WI38 (cell line): ENCODE measurements at regions not wholly inside any gene's neighbourhood (a gene's known extent, or its start where the extent isn't known, plus 50 kb on each side); places are given as distances from the start of the nearest gene placed in this dataset.

ENCODE experiments used
- H3K4me3 ChIP-seq: 2 replicates; pipeline ENCODE4 v1.5.1; 2011; ENCODE audit warnings: low read depth, mild to moderate bottlenecking, control low read depth, low read length
- TF ChIP-seq, protein P1 (sequence below): IDR thresholded peaks from 2 replicates; pipeline ENCODE4 v1.5.1; 2012; ENCODE audit warnings: low read depth, mild to moderate bottlenecking, control low read depth, low read length

DNA sequence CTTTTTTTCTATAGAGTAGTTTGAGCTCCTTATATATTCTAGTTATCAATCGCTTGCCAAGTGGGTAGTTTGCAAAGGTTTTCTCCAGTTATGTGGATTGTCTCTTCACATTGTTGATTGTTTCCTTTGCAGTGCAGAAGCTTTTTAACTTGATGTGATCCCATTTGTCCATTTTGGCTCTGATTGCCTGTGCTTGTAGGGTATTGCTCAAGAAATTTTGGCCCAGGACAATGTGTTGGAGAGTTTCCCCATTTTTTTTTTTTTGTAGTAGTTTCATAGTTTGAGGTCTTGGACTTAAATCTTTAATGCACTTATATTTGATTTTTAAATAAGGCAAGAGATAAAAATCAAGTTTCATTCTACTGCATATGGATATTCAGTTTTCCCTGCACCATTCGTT, 774.8 kb upstream of the ADAMTS5 start:
- TF ChIP-seq, protein P1, sequence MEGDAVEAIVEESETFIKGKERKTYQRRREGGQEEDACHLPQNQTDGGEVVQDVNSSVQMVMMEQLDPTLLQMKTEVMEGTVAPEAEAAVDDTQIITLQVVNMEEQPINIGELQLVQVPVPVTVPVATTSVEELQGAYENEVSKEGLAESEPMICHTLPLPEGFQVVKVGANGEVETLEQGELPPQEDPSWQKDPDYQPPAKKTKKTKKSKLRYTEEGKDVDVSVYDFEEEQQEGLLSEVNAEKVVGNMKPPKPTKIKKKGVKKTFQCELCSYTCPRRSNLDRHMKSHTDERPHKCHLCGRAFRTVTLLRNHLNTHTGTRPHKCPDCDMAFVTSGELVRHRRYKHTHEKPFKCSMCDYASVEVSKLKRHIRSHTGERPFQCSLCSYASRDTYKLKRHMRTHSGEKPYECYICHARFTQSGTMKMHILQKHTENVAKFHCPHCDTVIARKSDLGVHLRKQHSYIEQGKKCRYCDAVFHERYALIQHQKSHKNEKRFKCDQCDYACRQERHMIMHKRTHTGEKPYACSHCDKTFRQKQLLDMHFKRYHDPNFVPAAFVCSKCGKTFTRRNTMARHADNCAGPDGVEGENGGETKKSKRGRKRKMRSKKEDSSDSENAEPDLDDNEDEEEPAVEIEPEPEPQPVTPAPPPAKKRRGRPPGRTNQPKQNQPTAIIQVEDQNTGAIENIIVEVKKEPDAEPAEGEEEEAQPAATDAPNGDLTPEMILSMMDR, result no peak
- no peak overlapping the region for H3K4me3 ChIP-seq

DNA sequence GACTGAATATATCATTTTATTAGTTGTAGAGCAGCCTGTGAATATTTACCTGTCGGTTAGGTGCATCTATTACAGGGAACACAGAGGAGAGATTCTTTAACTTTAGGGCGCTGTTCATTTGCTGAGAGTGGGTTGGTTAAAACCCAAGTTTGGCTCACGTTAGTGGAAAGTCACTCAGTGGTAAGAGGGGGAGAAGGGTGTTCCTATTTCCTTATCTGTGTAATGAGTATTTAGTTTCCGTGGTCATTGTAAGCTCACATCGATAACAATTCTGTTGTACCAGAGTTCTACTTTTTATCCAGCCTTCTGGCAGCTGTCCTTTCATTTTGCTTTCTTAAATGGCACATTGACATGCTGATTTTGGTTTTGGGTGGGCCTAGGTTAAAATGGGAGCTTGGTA, 773.2 kb upstream of the ADAMTS5 start:
- H3K4me3 ChIP-seq, result no peak overlapping the region
- TF ChIP-seq, protein P1, result no peak

DNA sequence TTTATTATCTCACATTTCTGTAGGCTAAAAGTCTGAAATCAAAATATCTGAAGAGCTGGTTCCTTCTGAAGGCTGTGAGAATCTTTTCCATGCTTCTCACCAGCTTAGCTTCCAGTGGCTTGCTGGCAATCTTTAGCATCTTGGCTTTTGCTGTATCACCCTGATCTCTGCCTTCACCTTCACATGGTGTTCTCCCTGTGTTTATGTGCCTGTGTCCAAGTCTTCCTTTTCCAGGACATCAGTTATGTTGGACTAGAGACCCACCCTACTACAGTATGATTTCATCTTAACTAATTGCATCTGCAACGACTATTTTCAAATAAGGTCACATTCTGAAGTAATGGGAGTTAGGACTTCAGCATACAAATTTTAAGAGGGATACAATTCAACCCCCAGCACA, 772.3 kb upstream of the ADAMTS5 start:
- no peak overlapping the region for H3K4me3 ChIP-seq
- TF ChIP-seq, protein P1, result no peak

DNA sequence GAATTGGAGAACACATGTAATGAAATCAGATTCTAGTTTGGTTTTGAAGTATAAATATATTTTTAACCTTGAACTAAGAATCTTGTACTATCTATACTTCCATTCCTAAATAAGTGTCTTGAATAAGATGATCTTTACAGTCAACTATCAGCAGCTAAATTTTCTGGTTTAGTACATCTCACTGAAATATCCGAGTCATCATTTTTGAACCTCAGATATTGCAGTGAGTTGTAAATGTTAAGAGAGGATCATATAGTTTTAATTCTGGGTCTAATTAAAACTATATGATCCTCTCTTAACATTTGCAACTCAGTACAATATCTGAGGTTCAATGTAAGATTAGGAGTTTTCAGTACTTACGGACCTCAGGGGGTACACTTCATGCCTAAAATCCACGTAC, 768.8 kb upstream of the ADAMTS5 start:
- H3K4me3 ChIP-seq, result no peak overlapping the region
- TF ChIP-seq, protein P1, result no peak

DNA sequence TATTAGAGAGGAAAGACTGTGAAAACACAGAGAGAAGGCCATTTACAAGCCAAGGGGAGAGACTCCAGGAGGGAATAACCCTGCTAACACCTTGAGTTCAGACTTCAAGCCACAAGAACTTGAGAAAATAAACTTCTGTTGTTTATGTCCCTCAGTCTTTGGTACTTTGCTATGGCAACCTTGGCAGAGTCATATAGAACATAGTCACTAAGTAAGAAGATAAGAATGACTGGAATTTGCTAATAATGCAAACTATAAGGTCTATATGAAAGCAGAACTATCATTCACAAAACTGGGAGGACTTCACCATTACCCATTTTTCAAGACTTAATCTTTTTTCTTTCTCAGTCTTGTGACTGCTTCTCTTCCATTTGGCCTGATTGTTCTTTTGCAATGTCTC, 767.3 kb upstream of the ADAMTS5 start:
- TF ChIP-seq, protein P1, result no peak

DNA sequence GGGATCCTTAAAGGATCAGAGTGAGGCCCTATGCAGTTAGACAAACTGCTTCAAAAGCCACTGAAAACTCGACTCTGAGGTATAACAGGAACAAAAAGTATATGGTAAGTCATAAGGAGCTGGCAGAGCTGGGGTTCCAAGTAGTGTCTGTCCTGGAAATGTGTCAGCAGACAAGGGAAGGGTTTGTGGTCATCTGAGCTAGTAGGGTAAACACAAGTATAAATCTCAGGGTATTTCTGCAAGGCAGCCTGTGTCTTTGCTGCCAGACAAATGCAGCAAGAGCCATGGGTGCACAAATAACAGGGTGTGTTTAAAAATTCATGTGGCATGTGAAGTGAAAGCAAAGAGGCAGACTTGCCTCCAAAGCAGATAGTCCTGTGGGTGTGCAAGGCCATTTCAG, 759.0 kb upstream of the ADAMTS5 start:
- TF ChIP-seq, protein P1, result no peak

More for the DNA sequence above, 767.3 kb upstream of the ADAMTS5 start:
- no peak overlapping the region for H3K4me3 ChIP-seq

DNA sequence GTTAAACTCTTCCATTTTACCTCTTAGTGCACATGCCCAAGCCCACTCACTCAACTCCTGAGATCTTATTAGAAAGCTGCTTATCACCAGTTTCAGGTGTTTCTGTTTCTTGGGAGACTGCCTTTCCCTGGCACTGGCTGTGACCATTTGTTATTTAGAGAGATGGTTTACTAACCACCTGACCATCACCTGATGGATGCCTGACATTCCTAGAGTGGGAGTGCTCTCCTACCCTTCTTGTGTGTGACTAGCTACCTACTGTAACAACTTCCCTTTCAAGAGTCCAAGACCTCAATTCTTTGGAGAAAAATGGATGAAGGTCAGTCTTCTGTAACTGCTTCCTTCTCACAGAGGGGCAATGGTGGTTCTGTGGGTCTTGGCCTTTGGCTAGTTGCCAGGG, 755.2 kb upstream of the ADAMTS5 start:
- no peak overlapping the region for H3K4me3 ChIP-seq
- TF ChIP-seq, protein P1, result no peak

More for the DNA sequence above, 759.0 kb upstream of the ADAMTS5 start:
- H3K4me3 ChIP-seq, result no peak overlapping the region
